HG03520 (cell line): ENCODE measurements at regions not wholly inside any gene's neighbourhood (a gene's known extent, or its start where the extent isn't known, plus 50 kb on each side); places are given as distances from the start of the nearest gene placed in this dataset.

Source experiments
- ATAC-seq: cut with Tn5 transposase; IDR thresholded peaks from one replicate; pipeline ENCODE4 v1.9.1; 2021; ENCODE audit warnings: mild to moderate bottlenecking, moderate library complexity; ENCODE audit not compliant: unreplicated experiment

DNA sequence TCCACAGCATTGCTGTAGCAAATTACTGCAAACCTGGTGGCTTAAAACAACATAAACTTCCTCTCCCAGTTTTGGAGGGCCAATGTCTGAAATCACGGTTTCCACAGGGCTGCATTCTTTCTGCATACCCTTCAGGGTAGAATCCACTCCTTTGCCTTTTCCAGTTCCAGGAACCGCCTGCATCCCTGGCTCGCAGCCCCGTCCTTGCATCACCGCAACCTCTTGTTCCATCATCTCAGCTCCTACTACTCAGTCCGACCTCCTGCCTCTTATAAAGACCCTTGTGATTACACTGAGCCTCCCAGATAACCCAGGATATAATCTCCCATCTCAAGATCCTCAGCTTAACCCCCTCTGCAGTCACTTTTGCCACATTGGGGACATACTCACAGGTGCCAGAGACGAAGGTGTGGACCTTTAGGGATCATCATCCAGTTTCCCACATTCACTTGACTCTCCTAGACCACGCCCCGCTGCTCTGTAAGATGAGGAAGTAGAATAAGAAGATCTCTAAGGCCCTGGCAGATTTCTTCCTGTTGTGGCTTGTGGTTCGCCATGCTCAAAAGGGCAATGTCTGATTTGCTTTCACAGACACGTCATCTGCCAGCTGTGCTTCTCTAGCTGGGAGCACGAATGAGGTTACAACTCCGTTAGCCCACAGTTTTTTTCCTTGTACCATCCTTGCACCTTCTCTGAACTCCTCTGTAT, 103.6 kb upstream of the AGAP1 start:
- ATAC-seq, result peak; percentile 76

DNA sequence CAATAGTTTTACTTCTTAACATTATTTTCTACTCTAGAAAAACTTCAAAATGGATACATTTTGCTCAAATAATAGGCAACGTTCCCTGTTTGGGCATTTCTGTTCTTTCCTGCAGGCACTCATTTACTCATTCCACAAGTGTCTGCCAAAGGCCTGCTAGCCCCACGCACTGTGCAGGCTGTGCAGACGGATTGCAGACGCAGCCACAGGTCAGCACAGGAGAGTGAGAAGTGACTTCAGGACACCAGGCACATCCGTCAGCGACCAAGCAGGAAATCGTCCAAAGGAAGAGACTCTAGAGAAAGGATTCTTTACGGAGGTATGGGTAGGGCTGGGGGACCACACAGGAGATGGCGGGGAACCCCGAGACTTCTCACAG, 103.0 kb upstream of the AGAP1 start:
- no peak for ATAC-seq

GRCh38 chr2:235391921-235392615, 101.8 kb upstream of the AGAP1 start:
- ATAC-seq, result no peak

DNA sequence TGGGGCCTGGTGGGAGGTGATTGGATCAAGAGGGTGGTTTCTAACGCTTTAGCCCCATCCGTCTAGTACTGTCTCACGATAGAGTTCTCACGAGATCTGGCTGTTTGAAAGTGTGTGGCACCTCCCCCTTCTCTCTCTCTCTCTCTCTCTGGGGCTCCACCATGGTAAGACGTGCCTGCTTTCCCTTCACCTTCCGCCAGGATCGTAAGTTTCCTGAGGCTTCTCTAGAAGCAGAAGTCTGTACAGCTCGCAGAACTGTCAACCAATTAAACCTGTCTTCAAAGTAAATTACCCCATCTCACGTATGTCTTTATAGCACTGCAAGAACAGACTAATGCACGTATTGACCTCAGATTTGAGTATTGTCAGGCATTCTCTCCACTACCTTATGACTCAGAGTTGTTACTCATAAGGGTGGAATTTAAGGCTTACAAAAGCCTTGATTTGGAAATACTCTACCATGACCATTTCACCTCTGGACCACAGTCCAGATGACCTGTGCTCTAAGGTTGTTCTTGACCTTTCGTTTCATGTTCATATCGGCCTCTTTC, 99.5 kb upstream of the AGAP1 start:
- ATAC-seq, result no peak

DNA sequence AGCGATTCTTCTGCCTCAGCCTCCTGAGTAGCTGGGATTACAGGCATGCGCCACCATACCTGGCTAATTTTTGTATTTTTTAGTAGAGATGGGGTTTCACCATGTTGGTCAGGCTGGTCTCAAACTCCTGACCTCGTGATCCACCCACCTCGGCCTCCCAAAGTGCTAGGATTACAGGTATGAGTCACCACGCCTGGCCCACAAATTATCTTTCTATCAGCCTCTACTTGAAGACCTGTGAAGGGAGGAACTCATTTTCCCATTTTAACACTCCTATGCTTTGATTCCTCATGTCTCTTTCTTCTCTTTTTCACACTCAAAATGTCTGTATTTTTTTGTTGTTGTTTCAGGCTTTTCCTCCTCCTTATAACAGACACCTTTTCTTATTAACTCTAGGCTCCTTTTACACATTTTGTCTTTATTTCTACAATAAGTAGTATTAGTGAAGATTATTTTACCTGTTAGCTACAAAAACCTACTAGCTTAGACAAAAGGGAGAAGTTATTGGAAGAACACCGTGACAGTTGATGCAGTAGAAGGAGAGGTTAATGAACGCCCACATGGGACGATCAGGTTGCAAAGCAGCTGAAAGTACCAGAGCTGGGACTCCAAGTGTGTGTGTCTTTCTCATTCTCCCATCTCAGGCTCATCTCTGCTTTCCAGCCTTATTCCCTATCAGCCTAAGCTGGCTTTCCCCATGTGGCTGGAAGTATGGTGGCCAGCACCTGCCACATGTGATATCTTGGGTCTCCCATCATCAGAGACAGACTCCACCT, 97.6 kb upstream of the AGAP1 start:
- ATAC-seq, result no peak

GRCh38 chr2:235398321-235398720, 95.5 kb upstream of the AGAP1 start:
- no peak for ATAC-seq

GRCh38 chr2:235399895-235400294, 93.9 kb upstream of the AGAP1 start:
- no peak for ATAC-seq

GRCh38 chr2:235402422-235402821, 91.4 kb upstream of the AGAP1 start:
- no peak for ATAC-seq

DNA sequence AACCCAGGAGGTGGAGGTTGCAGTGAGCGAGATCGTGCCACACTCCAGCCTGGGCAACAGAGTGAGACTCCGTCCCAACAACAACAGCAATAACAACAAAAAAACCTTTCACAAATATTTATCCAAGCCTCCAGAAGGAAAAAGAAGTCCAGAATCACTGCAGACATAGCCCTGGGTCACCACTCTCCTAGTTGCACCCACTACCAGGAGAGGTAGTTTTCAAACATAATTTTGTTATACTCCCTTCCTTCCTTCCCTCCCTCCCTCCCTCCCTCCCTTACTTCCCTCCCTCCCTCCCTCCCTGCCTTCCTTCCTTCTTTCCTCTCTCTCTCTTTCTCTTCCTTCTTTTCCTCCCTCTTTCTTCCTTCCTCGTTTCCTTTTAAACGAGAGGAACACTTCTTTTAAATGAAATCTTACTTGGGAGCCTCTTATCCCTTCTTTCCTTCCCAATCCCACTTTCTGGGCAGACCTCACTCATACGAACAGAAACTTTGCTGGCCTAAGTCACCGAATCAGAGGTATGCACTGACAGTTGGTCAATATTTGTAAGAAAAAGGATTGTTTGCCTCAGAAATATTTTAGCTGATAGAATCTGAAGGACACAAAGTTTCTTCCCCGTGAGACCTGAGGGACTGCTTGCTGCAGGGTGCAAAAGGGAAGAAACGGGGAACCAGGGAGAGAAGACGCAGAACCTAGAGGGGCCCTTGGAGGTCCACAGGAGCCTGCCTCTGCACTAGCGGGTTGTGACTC, 88.1 kb upstream of the AGAP1 start:
- no peak for ATAC-seq

GRCh38 chr2:235406430-235406829, 87.4 kb upstream of the AGAP1 start:
- no peak for ATAC-seq

DNA sequence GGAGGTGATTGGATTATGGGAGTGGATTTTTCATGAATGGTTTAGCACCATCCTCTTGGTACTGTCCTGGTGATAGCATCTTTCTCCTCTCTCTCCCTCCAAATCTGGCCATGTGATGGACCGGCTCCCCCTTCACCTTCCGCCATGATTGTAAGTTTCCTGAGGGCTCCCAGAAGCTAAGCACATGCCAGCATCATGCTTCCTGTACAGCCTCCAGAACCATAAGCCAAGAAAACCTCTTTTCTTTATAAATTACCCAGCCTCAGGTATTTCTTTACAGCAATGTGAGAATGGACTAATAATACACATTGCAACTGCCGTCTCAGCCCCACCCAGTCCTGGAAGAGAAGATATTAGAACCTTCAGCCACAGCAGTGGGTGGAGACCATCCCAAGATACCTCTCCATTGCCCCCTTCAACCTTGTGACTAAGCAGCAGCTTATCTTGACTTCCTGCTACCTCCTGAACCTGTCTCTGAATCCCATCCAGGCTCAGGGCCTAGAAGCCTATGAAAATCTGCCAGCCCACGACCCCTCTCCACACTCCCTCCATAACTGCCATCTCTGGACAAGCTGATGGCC, 81.8 kb upstream of the AGAP1 start:
- no peak for ATAC-seq

- no peak for ATAC-seq
Measured at GRCh38 chr2:235413064-235413463, 80.8 kb upstream of the AGAP1 start.

- no peak for ATAC-seq
Measured at GRCh38 chr2:235414422-235414821, 79.4 kb upstream of the AGAP1 start.

GRCh38 chr2:235416858-235417499, 76.9 kb upstream of the AGAP1 start:
- ATAC-seq, result no peak

DNA sequence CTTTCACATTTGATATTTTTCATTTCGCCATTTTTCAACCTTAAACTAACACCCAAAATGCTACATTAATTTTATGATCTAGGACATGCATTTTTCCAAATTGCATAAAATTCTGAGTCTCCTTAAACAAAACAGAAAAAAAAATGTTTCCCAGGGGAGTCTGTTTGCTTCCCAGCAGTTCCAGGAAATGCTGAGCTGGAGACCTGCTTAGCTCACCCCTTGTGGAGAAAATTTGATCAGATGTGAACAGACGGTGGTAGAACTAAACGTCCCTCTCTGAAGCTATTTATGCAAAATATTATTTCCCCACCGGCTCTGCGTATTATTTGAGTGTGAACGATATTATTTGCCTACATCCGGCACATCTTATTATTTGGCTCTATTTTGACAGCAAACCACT, 74.9 kb upstream of the AGAP1 start:
- ATAC-seq, result no peak

DNA sequence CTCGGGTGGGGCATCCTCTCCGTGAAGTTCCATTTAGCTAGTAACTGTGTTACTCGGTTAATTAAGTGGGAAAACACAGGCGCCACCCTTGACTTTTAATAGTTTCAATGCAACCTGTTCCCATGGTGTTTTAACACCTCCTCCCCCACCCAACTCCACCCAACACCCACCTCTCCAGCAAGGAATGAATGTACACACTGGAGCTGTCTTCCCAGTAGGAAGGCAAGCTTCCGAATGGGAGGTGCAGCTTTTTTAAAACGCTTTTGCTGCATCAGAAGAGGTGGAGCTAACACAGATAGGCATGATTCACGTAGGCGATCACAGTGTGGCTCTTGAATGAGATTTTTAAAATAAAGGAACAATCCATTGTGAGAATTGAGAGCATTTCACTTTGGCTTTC, 73.8 kb upstream of the AGAP1 start:
- ATAC-seq, result no peak

GRCh38 chr2:235421618-235422017, 72.2 kb upstream of the AGAP1 start:
- no peak for ATAC-seq

GRCh38 chr2:235430366-235431083, 63.3 kb upstream of the AGAP1 start:
- no peak for ATAC-seq

GRCh38 chr2:235432741-235433520, 60.9 kb upstream of the AGAP1 start:
- ATAC-seq, result no peak
